ENCODE measurements at regions not wholly inside any gene's neighbourhood (a gene's known extent, or its start where the extent isn't known, plus 50 kb on each side); places are given as distances from the start of the nearest gene placed in this dataset.

GRCh38 chr6:22827760-22828159 lies 258.4 kb downstream of the HDGFL1 start:
- TF ChIP-seq, protein P1, sequence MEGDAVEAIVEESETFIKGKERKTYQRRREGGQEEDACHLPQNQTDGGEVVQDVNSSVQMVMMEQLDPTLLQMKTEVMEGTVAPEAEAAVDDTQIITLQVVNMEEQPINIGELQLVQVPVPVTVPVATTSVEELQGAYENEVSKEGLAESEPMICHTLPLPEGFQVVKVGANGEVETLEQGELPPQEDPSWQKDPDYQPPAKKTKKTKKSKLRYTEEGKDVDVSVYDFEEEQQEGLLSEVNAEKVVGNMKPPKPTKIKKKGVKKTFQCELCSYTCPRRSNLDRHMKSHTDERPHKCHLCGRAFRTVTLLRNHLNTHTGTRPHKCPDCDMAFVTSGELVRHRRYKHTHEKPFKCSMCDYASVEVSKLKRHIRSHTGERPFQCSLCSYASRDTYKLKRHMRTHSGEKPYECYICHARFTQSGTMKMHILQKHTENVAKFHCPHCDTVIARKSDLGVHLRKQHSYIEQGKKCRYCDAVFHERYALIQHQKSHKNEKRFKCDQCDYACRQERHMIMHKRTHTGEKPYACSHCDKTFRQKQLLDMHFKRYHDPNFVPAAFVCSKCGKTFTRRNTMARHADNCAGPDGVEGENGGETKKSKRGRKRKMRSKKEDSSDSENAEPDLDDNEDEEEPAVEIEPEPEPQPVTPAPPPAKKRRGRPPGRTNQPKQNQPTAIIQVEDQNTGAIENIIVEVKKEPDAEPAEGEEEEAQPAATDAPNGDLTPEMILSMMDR (IDR thresholded peaks at IDR 0.05) = no peak
- no peak for TF ChIP-seq POLR2A (IDR thresholded peaks at IDR 0.05)
